GM12873 (cell line): ENCODE measurements at regions not wholly inside any gene's neighbourhood (a gene's known extent, or its start where the extent isn't known, plus 50 kb on each side); places are given as distances from the start of the nearest gene placed in this dataset.

Experiments
- TF ChIP-seq, protein P1 (sequence below): IDR thresholded peaks from 2 replicates; pipeline ENCODE4 v1.5.1; 2012; ENCODE audit warnings: low read depth, mild to moderate bottlenecking, moderate library complexity, low read length, control low read depth; ENCODE audit not compliant: insufficient read depth; ENCODE audit errors: missing control alignments

DNA sequence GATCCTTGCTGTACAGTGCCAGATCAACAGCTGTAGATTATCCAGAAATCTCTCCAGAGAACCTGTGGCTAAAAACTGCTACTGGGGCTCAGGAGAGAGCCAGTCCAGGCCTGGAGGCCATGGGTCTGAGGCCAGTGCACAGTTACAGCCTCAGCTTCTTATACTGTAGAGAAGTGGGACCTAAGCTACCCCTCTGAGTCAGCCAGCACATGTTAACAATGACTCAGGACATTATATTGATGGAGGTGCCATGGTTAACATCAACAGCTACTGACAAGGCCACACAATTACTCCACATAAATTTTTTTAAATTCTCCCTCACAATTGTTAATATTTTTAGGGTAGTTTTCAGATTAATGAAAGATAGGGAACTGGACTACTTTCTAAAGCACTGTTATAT is 138.5 kb downstream of the RBM26 start:
- TF ChIP-seq, protein P1, sequence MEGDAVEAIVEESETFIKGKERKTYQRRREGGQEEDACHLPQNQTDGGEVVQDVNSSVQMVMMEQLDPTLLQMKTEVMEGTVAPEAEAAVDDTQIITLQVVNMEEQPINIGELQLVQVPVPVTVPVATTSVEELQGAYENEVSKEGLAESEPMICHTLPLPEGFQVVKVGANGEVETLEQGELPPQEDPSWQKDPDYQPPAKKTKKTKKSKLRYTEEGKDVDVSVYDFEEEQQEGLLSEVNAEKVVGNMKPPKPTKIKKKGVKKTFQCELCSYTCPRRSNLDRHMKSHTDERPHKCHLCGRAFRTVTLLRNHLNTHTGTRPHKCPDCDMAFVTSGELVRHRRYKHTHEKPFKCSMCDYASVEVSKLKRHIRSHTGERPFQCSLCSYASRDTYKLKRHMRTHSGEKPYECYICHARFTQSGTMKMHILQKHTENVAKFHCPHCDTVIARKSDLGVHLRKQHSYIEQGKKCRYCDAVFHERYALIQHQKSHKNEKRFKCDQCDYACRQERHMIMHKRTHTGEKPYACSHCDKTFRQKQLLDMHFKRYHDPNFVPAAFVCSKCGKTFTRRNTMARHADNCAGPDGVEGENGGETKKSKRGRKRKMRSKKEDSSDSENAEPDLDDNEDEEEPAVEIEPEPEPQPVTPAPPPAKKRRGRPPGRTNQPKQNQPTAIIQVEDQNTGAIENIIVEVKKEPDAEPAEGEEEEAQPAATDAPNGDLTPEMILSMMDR, result no peak

DNA sequence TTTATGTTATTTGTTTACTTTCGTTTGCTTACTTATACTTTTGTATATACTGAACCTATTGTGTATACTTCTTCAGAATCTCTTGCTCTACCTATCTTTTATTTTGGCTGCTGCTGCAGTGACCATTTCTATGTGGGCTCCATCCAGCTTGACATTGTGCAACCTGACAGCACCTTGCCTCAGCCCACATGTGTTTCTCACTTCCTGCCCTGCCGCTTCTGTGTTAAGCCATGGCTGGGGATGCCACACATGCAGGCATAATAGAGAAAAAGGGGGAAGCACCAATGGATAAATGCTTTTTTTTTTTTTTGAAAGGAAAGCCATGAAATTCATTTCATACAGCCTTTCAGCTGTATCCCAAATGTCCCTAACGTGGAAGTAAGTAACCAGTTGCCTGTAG is 147.6 kb downstream of the RBM26 start:
- TF ChIP-seq, protein P1, result no peak

DNA sequence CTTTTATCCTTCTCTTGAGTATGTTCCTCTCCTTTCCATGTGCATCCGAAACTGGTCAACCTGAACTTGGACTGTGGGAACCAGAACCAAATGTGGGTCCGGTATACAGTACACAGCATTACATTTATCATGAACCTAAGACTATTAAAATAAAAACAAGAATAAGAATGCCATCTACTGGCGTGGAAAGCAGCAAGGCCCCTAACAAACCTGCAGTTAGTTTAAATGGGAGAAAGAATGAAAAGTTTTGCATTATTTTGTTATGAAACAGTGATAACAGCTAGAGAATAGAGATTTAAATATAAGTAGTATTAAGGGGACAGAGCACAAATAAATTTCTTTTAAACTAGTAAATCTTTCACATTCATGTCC is 159.5 kb downstream of the RBM26 start:
- TF ChIP-seq, protein P1, result peak; percentile 31

DNA sequence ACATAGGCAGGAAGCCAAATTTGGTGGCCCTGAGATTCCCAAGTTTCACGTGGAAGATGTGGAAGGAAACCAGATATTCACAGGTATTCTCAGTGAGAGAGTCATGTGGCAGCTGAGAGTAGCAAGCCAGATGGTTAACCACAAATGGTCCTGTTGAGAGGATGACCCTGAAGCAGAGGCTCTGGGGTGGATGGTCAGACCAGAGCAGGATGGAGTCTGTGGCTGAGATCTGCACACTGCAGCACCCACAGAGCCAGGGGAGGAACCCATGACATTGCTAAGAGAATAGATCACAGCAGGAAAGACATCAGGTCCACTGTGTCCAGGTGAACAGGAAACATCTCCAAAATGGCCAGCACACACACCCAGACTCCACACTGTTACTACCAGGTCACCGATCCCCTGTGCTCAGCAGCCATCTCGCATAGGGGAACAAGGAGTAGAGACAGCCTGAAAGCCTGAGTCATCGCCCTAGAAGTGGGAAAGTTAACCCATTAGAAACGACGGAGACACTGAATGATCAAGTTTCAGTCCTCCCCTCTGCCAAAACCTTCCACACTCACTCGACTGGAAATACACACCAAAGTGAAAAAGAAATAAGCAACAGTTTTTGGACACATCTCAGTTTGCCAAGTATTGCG is 160.0 kb downstream of the RBM26 start:
- TF ChIP-seq, protein P1, result no peak

DNA sequence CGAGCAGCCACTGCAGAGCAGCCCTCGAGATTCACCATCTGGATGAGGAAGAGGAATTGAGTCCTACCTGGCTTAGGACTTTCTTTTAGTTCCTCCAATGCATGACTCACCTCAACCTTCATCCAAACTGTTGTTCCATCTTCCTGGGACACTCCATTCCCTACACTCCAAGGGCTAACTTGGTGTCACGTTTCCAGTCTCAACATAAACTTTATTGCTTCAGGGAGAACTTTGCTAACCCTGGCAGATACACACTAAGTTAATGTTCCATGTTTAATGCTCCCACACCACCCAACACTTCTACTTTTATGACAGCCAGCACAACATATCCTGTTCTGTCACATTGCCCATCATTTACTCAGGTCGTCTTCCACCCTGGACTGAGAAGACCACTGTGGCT is 164.4 kb downstream of the RBM26 start:
- TF ChIP-seq, protein P1, result no peak

DNA sequence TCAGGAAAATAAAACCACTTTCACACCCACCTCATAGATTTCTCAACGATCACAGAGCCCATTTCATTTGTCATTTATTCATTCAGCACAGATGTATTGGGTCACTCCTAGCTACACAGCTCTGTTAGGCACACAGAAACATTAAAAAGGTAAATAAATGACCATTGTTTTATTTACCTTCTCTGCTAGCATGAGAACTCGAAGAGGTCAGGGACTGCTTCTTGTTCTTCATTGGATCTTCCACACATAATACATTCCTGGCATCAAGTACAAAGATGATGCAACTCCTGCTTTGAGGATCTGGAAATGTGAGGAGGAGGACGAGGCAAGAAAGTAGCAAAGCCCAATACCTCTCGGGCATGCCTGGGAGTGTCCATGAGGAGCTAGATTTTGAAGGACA is 168.1 kb downstream of the RBM26 start:
- TF ChIP-seq, protein P1, result no peak

DNA sequence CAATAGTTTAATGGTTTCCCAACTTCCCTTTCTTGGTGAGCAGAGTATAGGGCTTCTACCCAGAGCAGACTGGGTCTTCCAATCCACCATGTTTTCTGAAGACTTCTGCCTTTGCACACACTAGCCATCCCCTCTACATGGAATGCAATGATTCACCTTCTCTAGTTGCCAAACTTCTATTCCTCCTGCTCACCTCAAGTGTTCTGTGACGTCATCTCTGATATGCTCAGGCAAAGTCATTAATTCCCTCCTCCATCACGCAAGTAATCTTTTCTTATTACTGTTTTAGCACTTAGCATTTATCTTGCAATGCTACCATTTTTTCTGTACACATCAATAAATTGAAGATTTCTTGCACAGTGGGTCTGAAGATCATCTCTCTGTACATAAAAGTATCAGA is 174.2 kb downstream of the RBM26 start:
- TF ChIP-seq, protein P1, result no peak
